ENCODE measurements at regions not wholly inside any gene's neighbourhood (a gene's known extent, or its start where the extent isn't known, plus 50 kb on each side); places are given as distances from the start of the nearest gene placed in this dataset.

- no peak for DNase-seq
Observed at GRCh38 chr14:85079842-85080730, 449.9 kb upstream of the FLRT2 start.

GRCh38 chr14:85084344-85084743 lies 445.6 kb upstream of the FLRT2 start:
- DNase-seq: no peak

DNA sequence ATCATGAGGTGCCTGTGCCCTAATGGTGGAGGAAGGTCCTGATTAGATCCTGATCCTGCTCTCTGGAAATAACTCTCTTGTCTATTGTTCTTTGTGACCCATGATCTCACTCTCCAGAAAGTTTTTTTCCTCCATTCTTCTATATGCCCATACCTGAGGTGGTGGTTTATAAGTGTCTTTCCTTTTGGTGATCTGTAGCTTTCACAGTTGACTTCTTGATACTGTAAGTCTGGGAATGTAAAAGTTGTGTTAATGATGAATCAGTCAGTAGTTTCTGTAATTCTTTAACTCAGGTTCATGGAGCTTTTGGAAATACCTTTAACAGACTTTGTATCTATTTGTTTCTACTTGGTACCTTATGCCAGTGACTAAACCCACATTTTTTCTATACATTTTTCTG lies 444.0 kb upstream of the FLRT2 start:
- no peak for DNase-seq

GRCh38 chr14:85087201-85087600 lies 442.7 kb upstream of the FLRT2 start:
- no peak for DNase-seq

DNA sequence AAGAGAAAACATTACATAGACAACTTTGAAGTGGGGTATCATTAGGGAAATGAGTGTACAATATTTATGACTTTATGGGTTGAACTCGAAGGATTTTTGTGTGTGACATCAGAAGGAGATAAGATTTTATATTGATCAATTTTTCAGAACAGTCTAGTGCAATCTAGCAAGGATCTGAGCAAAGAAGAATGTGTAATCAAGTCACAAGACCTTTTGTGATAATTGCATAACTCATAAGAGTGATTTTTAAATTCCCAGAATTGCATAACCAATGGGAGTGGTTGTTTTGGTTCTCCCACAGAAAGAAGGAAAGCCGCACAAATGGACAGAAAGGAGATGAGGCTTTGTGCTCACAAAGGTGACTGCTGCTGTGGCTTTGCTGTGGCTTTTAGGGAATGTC lies 441.8 kb upstream of the FLRT2 start:
- no peak for DNase-seq

GRCh38 chr14:85090681-85091080 lies 439.3 kb upstream of the FLRT2 start:
- no peak for DNase-seq

GRCh38 chr14:85093631-85094330 lies 436.2 kb upstream of the FLRT2 start:
- DNase-seq: no peak

GRCh38 chr14:85102591-85102990 lies 427.4 kb upstream of the FLRT2 start:
- DNase-seq: no peak

GRCh38 chr14:85106506-85106905 lies 423.4 kb upstream of the FLRT2 start:
- DNase-seq: no peak

DNA sequence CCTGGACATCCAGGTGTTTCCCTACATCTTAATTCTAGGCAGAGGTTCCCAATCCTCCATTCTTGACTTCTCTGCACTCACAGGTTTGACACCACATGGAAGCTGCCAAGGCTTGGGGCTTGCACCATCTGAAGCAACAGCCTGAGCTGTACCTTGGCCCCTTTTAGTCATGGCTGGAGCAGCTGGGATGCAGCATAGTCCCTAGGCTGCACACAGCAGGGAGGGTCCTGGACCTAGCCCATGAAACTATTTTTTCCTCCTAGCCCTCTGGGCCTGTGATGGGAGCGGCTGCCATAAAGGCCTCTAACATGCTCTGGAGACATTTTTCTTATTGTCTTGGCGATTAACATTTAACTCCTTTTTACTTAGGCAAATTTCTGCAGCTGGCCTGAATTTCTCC lies 417.2 kb upstream of the FLRT2 start:
- DNase-seq: no peak

DNA sequence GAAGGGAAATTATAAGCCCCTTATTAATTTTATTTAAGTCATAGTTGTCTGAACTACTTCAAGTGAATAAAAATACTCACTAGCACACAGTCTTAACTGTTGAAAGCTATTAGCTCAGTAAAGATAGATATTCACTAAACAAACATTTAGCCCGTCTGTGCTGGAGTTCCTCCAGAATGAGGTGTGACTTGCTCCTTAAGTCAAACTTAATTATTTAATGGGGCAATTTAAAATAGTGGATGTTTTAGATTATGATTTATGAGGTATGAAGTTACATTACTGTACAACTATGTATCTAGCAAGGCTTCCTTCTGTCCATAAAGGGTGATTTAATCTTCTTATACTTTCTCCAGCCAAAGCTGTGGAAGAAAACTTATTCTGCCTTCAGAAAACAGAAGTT lies 414.0 kb upstream of the FLRT2 start:
- no peak for DNase-seq

DNA sequence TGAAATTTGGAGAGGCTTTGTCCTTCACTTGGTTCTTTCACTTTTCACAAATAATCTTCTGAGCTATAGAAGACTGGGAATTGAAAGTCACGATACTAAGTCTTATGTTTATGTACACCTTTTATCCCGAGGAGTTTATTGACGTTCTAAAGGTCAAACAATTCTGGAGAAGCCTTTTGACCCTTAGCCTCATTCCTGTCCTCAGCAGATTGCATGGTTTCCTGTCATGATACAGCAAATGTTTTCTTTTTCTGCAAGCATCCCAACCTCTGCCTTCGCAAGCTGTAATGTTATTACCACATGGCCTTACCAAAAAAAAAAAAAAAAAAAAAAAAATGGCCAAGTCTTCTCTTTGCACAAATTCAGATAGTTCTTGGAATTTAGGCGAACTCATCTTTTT lies 411.7 kb upstream of the FLRT2 start:
- DNase-seq: no peak

DNA sequence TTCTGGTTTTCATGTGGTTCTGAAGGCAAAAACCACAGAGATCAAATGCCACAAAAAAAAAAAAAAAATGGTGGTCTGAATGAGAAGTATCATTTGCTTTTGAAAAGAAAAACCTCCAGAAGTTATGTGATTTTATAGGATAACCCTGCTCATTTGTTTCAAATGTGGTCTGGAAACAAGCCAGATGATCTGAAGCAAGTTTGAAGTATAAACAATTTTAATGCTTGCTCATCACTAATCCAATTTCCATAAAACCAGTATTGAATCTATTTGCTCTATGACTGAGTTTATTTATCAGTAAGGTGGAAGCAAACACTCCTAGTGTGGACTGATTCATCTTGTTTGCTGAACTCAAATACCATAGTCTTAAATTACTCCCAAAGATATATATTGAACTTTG lies 407.3 kb upstream of the FLRT2 start:
- no peak for DNase-seq

GRCh38 chr14:85123755-85124154 lies 406.2 kb upstream of the FLRT2 start:
- no peak for DNase-seq

DNA sequence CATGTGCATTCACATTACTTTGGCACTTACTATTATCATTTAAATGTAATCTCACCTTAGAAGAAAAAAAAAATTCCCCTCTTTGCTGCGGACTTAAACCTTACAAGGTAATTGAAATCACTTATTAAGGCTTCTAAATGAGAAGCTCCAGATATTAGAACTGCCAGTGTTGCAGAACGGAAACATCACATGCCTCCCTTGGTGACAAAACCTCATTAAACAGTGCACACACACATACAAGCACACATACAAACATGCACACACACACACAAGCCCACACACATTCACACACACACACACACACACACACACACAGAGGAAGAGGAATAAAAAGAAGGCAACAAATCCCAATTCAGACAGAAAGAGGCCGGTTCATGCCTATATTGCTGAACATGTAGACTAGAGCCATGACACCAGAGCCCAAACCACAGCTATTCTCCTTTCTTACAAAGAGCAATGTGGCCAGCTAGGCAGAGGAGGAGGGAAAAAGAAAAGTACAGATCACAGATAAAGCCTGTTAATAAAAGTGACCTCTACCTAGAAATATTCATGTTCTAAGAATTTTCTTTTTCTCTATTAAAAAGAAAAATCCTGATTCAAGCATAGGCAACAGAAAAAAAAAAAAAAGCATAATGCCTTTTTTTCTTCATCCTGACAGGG lies 405.2 kb upstream of the FLRT2 start:
- DNase-seq: no peak

- DNase-seq: no peak
Observed at GRCh38 chr14:85125291-85125670, 404.7 kb upstream of the FLRT2 start.

DNA sequence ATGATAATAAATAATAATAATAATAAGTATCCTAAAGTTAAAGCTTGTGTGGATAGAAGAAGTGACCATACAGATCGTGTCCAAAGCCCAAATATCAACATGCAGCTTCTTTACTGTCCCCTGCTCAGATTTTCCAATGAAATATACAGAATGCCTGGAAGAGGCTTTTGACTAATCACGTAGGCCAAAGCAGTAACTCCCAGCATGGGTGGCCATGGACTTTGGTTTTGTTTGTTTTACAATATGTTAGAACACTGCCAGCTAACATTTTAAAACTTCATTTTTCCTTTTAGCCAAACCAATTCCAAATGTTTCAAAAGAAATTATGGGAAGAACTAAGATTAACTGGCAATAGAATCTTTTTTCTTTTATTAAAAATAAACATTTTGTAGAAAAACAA lies 400.0 kb upstream of the FLRT2 start:
- DNase-seq: no peak

DNA sequence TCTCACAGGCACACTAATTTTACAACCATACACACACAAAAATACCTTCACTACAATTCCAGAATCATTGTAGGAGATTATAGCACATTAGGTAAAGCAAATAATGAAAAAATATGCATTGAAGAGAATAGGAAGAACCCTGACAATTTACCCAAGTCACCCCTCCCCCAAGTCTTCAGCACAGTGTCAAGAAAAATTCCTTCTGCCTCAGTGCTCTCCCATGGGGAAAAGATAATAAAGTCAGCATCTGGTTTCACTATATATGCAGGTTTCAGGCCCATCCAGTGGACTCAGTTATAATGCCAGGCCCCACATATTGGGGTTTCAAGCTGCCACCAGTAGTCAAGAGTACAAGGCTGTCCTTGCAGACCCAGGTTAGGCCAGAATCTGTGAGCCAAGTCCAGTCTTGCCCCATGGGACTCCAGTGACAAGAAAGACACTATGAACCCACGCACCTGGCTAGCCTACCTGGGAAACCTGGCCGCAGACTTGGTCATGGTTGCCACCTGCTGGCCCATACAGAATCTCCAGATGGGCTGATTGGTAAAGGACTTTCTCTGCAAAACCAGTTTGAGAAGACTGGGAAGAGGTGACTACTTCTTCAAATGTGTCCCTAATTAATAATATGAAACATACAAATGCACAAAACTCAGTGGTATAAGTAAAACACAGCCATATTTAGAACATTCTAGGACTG lies 398.6 kb upstream of the FLRT2 start:
- peak; percentile 4 for DNase-seq

GRCh38 chr14:85142982-85143381 lies 387.0 kb upstream of the FLRT2 start:
- no peak for DNase-seq

GRCh38 chr14:85146779-85147178 lies 383.2 kb upstream of the FLRT2 start:
- DNase-seq: no peak

DNA sequence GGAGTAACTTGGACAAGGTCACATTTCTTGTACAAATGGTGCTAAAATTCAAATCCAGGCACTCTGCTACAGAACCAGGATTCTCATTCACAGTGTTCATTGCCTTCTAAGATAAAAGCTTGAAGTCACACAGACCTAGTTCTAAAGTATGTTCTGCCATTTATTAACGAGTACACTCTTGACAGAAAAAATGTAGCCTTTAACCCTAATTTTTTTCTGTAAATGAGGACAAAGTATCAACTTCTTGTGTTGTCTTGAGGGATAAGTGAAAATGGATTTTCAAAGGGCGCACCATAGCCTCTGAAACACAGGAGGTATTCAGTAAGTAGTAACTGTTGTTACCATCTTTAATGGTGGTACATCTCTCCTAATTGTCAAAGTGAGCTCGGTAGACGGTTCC lies 379.8 kb upstream of the FLRT2 start:
- no peak for DNase-seq

DNA sequence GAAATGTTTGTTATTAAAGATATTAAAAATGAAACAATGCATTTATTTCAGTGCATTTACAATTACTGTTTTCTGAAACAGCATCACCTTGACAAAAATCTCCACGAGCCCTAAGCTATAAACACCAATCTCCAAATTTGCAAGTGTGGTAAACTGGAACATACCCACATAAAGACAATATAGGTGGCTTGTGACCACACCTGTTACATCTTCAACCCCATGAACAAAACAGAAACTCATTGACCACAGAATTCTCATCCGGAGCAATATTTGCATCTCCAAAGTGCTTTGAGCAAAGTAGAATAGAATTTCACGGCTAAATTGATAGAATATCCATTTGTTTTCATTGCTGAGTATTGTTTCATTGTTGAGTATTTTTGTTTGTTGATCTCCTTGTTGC lies 375.2 kb upstream of the FLRT2 start:
- DNase-seq: no peak

DNA sequence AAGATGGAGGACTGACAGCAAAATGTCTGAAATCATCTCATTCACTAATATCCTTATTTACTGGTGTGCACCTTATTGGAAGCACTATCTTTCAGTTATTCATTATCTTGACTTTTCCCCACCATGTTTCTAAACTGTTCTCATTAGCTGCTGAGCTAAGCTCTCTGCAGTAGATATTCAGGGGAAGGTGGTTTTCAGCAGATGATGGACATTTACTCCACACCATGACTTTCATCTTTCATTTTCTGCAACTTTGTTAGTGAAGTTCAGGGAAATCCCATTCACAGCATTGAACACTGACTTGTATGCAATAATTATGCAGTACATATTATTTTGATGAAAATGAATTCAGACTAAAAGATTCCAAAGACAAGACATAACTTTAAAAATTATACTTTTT lies 373.6 kb upstream of the FLRT2 start:
- no peak for DNase-seq
